H1 (cell line): ENCODE measurements at regions not wholly inside any gene's neighbourhood (a gene's known extent, or its start where the extent isn't known, plus 50 kb on each side); places are given as distances from the start of the nearest gene placed in this dataset.

Source experiments
- MAFK ChIP-seq: IDR thresholded peaks from 2 replicates; pipeline ENCODE4 v1.6.1; 2012; ENCODE audit warnings: low read depth, mild to moderate bottlenecking, improper control_type of control experiment, low read length
- PHF8 ChIP-seq: fragments of 200-600 bp; sonication (generic); conservative IDR thresholded peaks from 2 replicates; pipeline ENCODE4 v1.7.1; 2012; ENCODE audit warnings: low read depth, mild to moderate bottlenecking, inconsistent platforms, low read length, moderate library complexity
- RAD21 ChIP-seq, 2 experiments: IDR thresholded peaks in 1 of 2; conservative IDR thresholded peaks in 1 of 2; 2 replicates each; pipeline ENCODE4 v1.6.1; 2011; ENCODE audit warnings: low read depth in 2 of 2, low read length in 2 of 2, improper control_type of control experiment in 1 of 2, inconsistent platforms in 1 of 2, mild to moderate bottlenecking in 1 of 2, moderate library complexity in 1 of 2
- SIX5 ChIP-seq: IDR thresholded peaks from 2 replicates; pipeline ENCODE4 v1.6.1; 2011; ENCODE audit warnings: mild to moderate bottlenecking, low read depth, low read length

DNA sequence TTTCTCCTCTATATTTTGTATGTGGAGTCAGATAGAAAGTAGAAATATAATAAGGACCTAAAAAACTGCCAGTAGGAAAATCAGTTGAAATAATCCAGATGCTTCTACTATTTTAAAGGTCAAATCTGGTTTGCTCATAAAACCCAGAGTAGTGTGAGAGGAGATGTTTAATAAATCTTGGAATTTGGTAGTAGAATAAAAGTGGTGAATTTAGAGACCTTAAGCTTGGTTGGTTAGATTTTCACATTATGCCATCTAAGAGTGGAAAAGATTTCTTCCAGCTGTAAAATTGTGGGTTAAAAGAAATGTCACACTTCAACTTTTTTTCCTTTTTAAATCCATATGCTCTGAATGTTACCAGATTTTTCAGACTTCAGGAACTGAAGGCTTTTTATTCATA is 266.4 kb upstream of the GOLIM4 start (continued):
- TF ChIP-seq RAD21 (IDR thresholded peaks at IDR 0.05 in 1 of 2, conservative IDR thresholded peaks at IDR 0.05 in 1 of 2; ENCODE audit: low read depth in 2 of 2, low read length in 2 of 2) (no peak), PHF8 (no peak), MAFK (no peak), SIX5 (no peak)
- TF ChIP-seq, all 59 proteins: peak for 0
